HCT116 (cell line): ENCODE measurements at regions not wholly inside any gene's neighbourhood (a gene's known extent, or its start where the extent isn't known, plus 50 kb on each side); places are given as distances from the start of the nearest gene placed in this dataset.
"Not testable (repeated sequence)": the region's sequence is repeated elsewhere in the genome, so short reads cannot be mapped to it uniquely, and the experiment has no call there.

Experiments used
- ATAC-seq: fragments of 200-7000 bp; cut with Tn5 transposase; 2 replicates; pipeline ENCODE4 v1.9.1; 2020; ENCODE audit warnings: mild to moderate bottlenecking, moderate library complexity
- BruUV-seq: library from RNA; stranded (reverse); fragments of 400-500 nt; replicated peaks from 2 replicates; lab custom pipeline; 2021; lab: Mats Ljungman, UMichigan
- CTCF ChIA-PET: fragments of 300-600 bp; sonication (Branson Sonifier 250); formaldehyde crosslinking; loops from one replicate; lab custom pipeline; 2021; ENCODE audit warnings: antibody characterized with exemption; lab: Charles Lee
- POLR2A ChIA-PET: fragments of 300-600, 350-600 bp; sonication (Branson Sonifier 250); formaldehyde crosslinking; loops from one replicate; lab custom pipeline; 2021; ENCODE audit warnings: antibody characterized with exemption; lab: Charles Lee
- RAD21 ChIA-PET, 2 experiments: fragments of 300-600 bp; sonication (Branson Sonifier 250); formaldehyde crosslinking; loops; one replicate each; lab custom pipeline; 2023; ENCODE audit warnings: low total read pairs in 2 of 2; ENCODE audit not compliant: uncharacterized antibody in 2 of 2, unreplicated experiment in 2 of 2, low non-redundant PET in 1 of 2; lab: Charles Lee
- DNase-seq: peaks from one replicate; pipeline ENCODE4 v3.0.0-alpha.2; 2010; ENCODE audit warnings: low read depth, low spot score
- H2AFZ ChIP-seq: fragments of 200-600 bp; shearing (Covaris generic), sonication (generic); 2 replicates; pipeline ENCODE4 v1.6.1; 2017; ENCODE audit warnings: low read depth, mixed run types, mixed read lengths, antibody characterized with exemption, low read length; ENCODE audit not compliant: poor library complexity, severe bottlenecking
- H3K27ac ChIP-seq: 2 replicates; pipeline ENCODE4 v1.5.1; 2012; ENCODE audit warnings: low read depth, low read length
- H3K27me3 ChIP-seq: fragments of 200-600 bp; sonication (generic); 2 replicates; pipeline ENCODE4 v1.6.1; 2016; ENCODE audit warnings: mixed run types, low read length, mixed read lengths; ENCODE audit not compliant: insufficient read depth
- H3K36me3 ChIP-seq, 2 experiments: fragments of 200-500 bp in 1 of 2; fragments of 200-600 bp in 1 of 2; sonication (Bioruptor generic) in 1 of 2; sonication (generic) in 1 of 2; 2 replicates each; pipeline versions ENCODE4 v1.5.1 to v1.6.1; 2014 to 2016; ENCODE audit warnings: low read length in 2 of 2, inconsistent platforms in 1 of 2, mixed read lengths in 1 of 2, mixed run types in 1 of 2; ENCODE audit not compliant: insufficient read depth in 2 of 2, control insufficient read depth in 1 of 2
- H3K4me1 ChIP-seq, 2 experiments: fragments of 200-600 bp in 1 of 2; sonication (generic) in 1 of 2; 2 replicates each; pipeline versions ENCODE4 v1.5.1 to v1.6.1; 2012 to 2017; ENCODE audit warnings: low read length in 2 of 2, inconsistent platforms in 1 of 2, mild to moderate bottlenecking in 1 of 2, mixed read lengths in 1 of 2, mixed run types in 1 of 2, moderate library complexity in 1 of 2; ENCODE audit not compliant: insufficient read depth in 2 of 2, control insufficient read depth in 1 of 2
- H3K4me2 ChIP-seq: fragments of 200-600 bp; sonication (generic); 2 replicates; pipeline ENCODE4 v1.6.1; 2017; ENCODE audit warnings: mixed run types, low read length, mixed read lengths
- H3K4me3 ChIP-seq, 2 experiments: fragments of 200-600 bp in 1 of 2; sonication (generic) in 1 of 2; replicated peaks in 1 of 2; 2 replicates each; pipeline ENCODE4 v1.5.1; 2011 to 2016; ENCODE audit warnings: low read length in 2 of 2, control low read depth in 1 of 2, low read depth in 1 of 2, mild to moderate bottlenecking in 1 of 2, mixed read lengths in 1 of 2, mixed run types in 1 of 2
- H3K79me2 ChIP-seq: fragments of 200-600 bp; sonication (generic); 2 replicates; pipeline ENCODE4 v1.6.1; 2017; ENCODE audit warnings: mild to moderate bottlenecking, mixed run types, low read length, moderate library complexity, mixed read lengths; ENCODE audit not compliant: insufficient read depth
- H3K9ac ChIP-seq: fragments of 200-600 bp; sonication (generic); 2 replicates; pipeline ENCODE4 v1.6.1; 2016; ENCODE audit warnings: low read length, mixed read lengths
- H3K9me2 ChIP-seq: fragments of 200-600 bp; sonication (generic), shearing (Covaris generic); 2 replicates; pipeline ENCODE4 v1.6.1; 2017; ENCODE audit warnings: mixed run types, mild to moderate bottlenecking, moderate library complexity; ENCODE audit not compliant: insufficient read depth
- H3K9me3 ChIP-seq, 2 experiments: fragments of 200-500 bp in 1 of 2; fragments of 200-600 bp in 1 of 2; sonication (Bioruptor generic) in 1 of 2; sonication (generic) in 1 of 2; 2 replicates each; pipeline ENCODE4 v1.6.1; 2014 to 2017; ENCODE audit warnings: low read length in 2 of 2, mixed read lengths in 2 of 2, inconsistent platforms in 1 of 2, low read depth in 1 of 2, mild to moderate bottlenecking in 1 of 2, mixed run types in 1 of 2, moderate library complexity in 1 of 2; ENCODE audit not compliant: control insufficient read depth in 1 of 2, insufficient read depth in 1 of 2
- H4K20me1 ChIP-seq: fragments of 200-600 bp; sonication (generic), shearing (Covaris generic); 2 replicates; pipeline ENCODE4 v1.6.1; 2017; ENCODE audit warnings: mixed run types, mild to moderate bottlenecking, moderate library complexity; ENCODE audit not compliant: insufficient read depth
- CEBPB ChIP-seq: IDR thresholded peaks from 2 replicates; pipeline ENCODE4 v1.6.1; 2012; ENCODE audit warnings: low read depth
- CTCF ChIP-seq, 3 experiments: fragments of 200-600 bp in 1 of 3; sonication (generic) in 1 of 3; IDR thresholded peaks in 2 of 3; conservative IDR thresholded peaks in 1 of 3; 2 replicates each; pipeline ENCODE4 v1.5.1; 2012 to 2017; ENCODE audit warnings: low read depth in 2 of 3, low read length in 2 of 3, antibody characterized with exemption in 1 of 3, borderline replicate concordance in 1 of 3, control low read depth in 1 of 3, mild to moderate bottlenecking in 1 of 3, mixed read lengths in 1 of 3, mixed run types in 1 of 3, moderate library complexity in 1 of 3; ENCODE audit not compliant: insufficient read depth in 1 of 3
- MAX ChIP-seq: IDR thresholded peaks from 2 replicates; pipeline ENCODE4 v1.6.1; 2012
- POLR2A ChIP-seq: IDR thresholded peaks from 2 replicates; pipeline ENCODE4 v1.7.0; 2011; ENCODE audit warnings: borderline replicate concordance; ENCODE audit not compliant: insufficient read depth, insufficient read length; ENCODE audit errors: extremely low read depth
- REST ChIP-seq: IDR thresholded peaks from 2 replicates; pipeline ENCODE4 v1.6.1; 2012; ENCODE audit warnings: low read depth
- SP1 ChIP-seq: IDR thresholded peaks from 2 replicates; pipeline ENCODE4 v1.6.1; 2012; ENCODE audit warnings: low read depth
- TCF7L2 ChIP-seq: IDR thresholded peaks from 2 replicates; pipeline ENCODE4 v1.7.0; 2011; ENCODE audit warnings: borderline replicate concordance, inconsistent platforms; ENCODE audit not compliant: insufficient read depth, insufficient read length; ENCODE audit errors: extremely low read depth
- ZFX ChIP-seq: fragments of 450-650 bp; IDR thresholded peaks from 2 replicates; pipeline ENCODE4 v1.6.1; 2017
- intact Hi-C: fragments of 100-400 bp; cut with micrococcal nuclease; formaldehyde crosslinking; loops from 2 replicates; pipeline ENCODE4 v1.10.0; 2022

- POLR2A ChIA-PET, H3K27ac ChIP-seq, H4K20me1 ChIP-seq, RAD21 ChIA-PET, DNase-seq, H3K36me3 ChIP-seq, H3K4me3 ChIP-seq, ATAC-seq, BruUV-seq, H3K27me3 ChIP-seq, CTCF ChIA-PET, H3K4me2 ChIP-seq, H3K79me2 ChIP-seq, H3K9ac ChIP-seq, H3K4me1 ChIP-seq, H2AFZ ChIP-seq, H3K9me2 ChIP-seq, intact Hi-C loops: not testable (repeated sequence)
- H3K9me3 ChIP-seq = peaks cover 10 to 21% of the 10 kb centered on the region in 2 experiments; a peak in 2 of 4 replicates
Observed at GRCh38 chr19:28434365-28434764, 778.6 kb downstream of the UQCRFS1 start.

- not testable (repeated sequence) for BruUV-seq, H3K4me3 ChIP-seq
Observed at GRCh38 chr19:28433166-28433565, 779.8 kb downstream of the UQCRFS1 start.

GRCh38 chr19:28430214-28430613 lies 782.7 kb downstream of the UQCRFS1 start:
- ChIA-PET CTCF (no interaction called here), POLR2A (no interaction called here), RAD21 (no interaction called here)
- Histone ChIP-seq H3K27ac (no peak overlapping the region), H3K9me2 (no peaks in the 10 kb centered on the region), H3K36me3 (no peaks in the 10 kb centered on the region), H3K9ac (no peak overlapping the region), H2AFZ (no peak overlapping the region), H3K4me3 (no peak overlapping the region), H3K79me2 (no peaks in the 10 kb centered on the region), H3K27me3 (no peaks in the 10 kb centered on the region), H3K4me1 (no peaks in the 10 kb centered on the region), H4K20me1 (no peaks in the 10 kb centered on the region), H3K4me2 (no peak overlapping the region), H3K9me3 (peaks cover 10 to 15% of the 10 kb centered on the region in 2 experiments; a peak in 2 of 4 replicates)
- no peak for ATAC-seq
- no peak for DNase-seq
- BruUV-seq = no TSS peak
- intact Hi-C loops = no loop called here
- TF ChIP-seq POLR2A (no peak), SP1 (no peak), CTCF (IDR thresholded peaks at IDR 0.05 in 2 of 3, conservative IDR thresholded peaks at IDR 0.05 in 1 of 3; ENCODE audit: borderline replicate concordance in 1 of 3, insufficient read depth in 1 of 3, low read depth in 2 of 3, low read length in 2 of 3) (no peak), TCF7L2 (no peak), CEBPB (no peak), MAX (no peak), REST (no peak), ZFX (no peak)

More at GRCh38 chr19:28433166-28433565, 779.8 kb downstream of the UQCRFS1 start:
- H3K27ac ChIP-seq, H3K9ac ChIP-seq, CTCF ChIA-PET, H2AFZ ChIP-seq, H3K4me1 ChIP-seq, DNase-seq, H4K20me1 ChIP-seq, RAD21 ChIA-PET, H3K79me2 ChIP-seq, intact Hi-C loops, ATAC-seq, H3K9me2 ChIP-seq, POLR2A ChIA-PET, H3K4me2 ChIP-seq, H3K36me3 ChIP-seq, H3K27me3 ChIP-seq: not testable (repeated sequence)
- peaks cover 10 to 19% of the 10 kb centered on the region in 2 experiments; a peak in 2 of 4 replicates for H3K9me3 ChIP-seq
